HG03558 (cell line): ENCODE measurements at regions not wholly inside any gene's neighbourhood (a gene's known extent, or its start where the extent isn't known, plus 50 kb on each side); places are given as distances from the start of the nearest gene placed in this dataset.
A peak's percentile ranks its signal among the peaks of the same experiment; 100 is the strongest.

Source experiments
- ATAC-seq: cut with Tn5 transposase; IDR thresholded peaks from one replicate; pipeline ENCODE4 v1.9.1; 2021; ENCODE audit warnings: moderate number of reproducible peaks; ENCODE audit not compliant: unreplicated experiment; ENCODE audit errors: extremely low read depth

- ATAC-seq, result peak; percentile 74
These were observed 859.4 kb downstream of the MAFB start for GRCh38 chr20:39829661-39830060.

- no peak for ATAC-seq
These were observed 859.8 kb downstream of the MAFB start for GRCh38 chr20:39829256-39829655.

- ATAC-seq, result peak; percentile 43
These were observed 863.1 kb downstream of the MAFB start for GRCh38 chr20:39825950-39826349.

- ATAC-seq, result no peak
These were observed 863.4 kb downstream of the DHX35 start for GRCh38 chr20:39825524-39825923.

GRCh38 chr20:39823224-39823623 is 861.1 kb downstream of the DHX35 start:
- ATAC-seq, result no peak

GRCh38 chr20:39822667-39823066 is 860.5 kb downstream of the DHX35 start:
- no peak for ATAC-seq

- no peak for ATAC-seq
These were observed 851.2 kb downstream of the DHX35 start for GRCh38 chr20:39813190-39813829.

- no peak for ATAC-seq
These were observed 850.0 kb downstream of the DHX35 start for GRCh38 chr20:39812116-39812515.

GRCh38 chr20:39810309-39810708 is 848.2 kb downstream of the DHX35 start:
- no peak for ATAC-seq

GRCh38 chr20:39808613-39809012 is 846.5 kb downstream of the DHX35 start:
- no peak for ATAC-seq

GRCh38 chr20:39800548-39800947 is 838.4 kb downstream of the DHX35 start:
- peak; percentile 33 for ATAC-seq

GRCh38 chr20:39800111-39800510 is 838.0 kb downstream of the DHX35 start:
- ATAC-seq, result peak; percentile 73

GRCh38 chr20:39799366-39799965 is 837.3 kb downstream of the DHX35 start:
- no peak for ATAC-seq

GRCh38 chr20:39795401-39796272 is 833.5 kb downstream of the DHX35 start:
- ATAC-seq, result no peak

- ATAC-seq, result no peak
These were observed 830.2 kb downstream of the DHX35 start for GRCh38 chr20:39792334-39792733.

GRCh38 chr20:39789411-39789810 is 827.3 kb downstream of the DHX35 start:
- no peak for ATAC-seq

GRCh38 chr20:39785252-39785917 is 823.2 kb downstream of the DHX35 start:
- ATAC-seq, result no peak

GRCh38 chr20:39784693-39785092 is 822.5 kb downstream of the DHX35 start:
- ATAC-seq, result no peak

- ATAC-seq, result no peak
These were observed 816.9 kb downstream of the DHX35 start for GRCh38 chr20:39778847-39779604.

- peak; percentile 50 for ATAC-seq
These were observed 816.3 kb downstream of the DHX35 start for GRCh38 chr20:39778431-39778830.
